NCI-H128 (cell line): ENCODE measurements at regions not wholly inside any gene's neighbourhood (a gene's known extent, or its start where the extent isn't known, plus 50 kb on each side); places are given as distances from the start of the nearest gene placed in this dataset.

Experiments
- DNase-seq: peaks from one replicate; lab custom pipeline; 2025; ENCODE audit not compliant: unreplicated experiment; lab: John Stamatoyannopoulos, UW

DNA sequence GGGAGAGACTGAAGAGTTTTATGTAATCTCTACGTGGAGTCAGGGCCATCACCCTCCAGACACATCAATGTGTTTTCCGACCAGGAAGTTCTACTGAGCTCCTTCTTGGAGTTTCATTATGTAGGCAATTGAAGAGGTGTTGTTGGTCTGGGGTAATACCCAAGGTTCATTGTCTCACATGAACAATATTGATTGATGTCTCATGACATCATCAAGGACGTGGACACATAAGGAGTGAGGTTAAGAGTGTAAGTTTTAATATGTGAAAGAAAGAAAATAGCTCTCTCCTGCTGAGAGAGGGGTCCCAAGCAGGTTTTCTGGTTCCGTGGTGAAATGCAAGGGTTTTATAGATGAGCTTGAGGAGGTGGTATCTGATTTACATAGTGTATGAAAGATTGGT is 280.7 kb upstream of the MIR17HG start:
- no peak for DNase-seq

GRCh38 chr13:91072486-91072885 is 275.0 kb upstream of the MIR17HG start:
- DNase-seq = no peak

DNA sequence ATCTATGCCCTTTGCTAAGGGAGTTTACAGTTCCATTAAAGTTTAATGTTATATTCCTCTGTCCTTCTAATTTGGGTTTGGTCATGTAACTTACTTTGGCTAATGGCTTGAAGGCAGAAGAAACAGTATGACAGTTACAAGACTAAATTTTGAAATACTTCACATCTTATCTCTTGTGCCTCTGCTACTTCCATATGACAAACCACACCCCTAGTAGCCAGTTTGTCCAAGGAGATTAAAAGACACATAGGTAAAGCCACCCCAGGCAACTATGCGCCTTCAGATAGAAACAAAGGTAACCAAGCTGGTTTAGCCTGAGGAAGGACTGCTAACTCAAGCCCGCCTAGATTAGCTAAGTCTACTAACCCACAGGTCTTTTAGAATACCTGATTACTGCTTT is 273.4 kb upstream of the MIR17HG start:
- no peak for DNase-seq

- DNase-seq = no peak
These were observed 270.7 kb upstream of the MIR17HG start for GRCh38 chr13:91076830-91077229.

DNA sequence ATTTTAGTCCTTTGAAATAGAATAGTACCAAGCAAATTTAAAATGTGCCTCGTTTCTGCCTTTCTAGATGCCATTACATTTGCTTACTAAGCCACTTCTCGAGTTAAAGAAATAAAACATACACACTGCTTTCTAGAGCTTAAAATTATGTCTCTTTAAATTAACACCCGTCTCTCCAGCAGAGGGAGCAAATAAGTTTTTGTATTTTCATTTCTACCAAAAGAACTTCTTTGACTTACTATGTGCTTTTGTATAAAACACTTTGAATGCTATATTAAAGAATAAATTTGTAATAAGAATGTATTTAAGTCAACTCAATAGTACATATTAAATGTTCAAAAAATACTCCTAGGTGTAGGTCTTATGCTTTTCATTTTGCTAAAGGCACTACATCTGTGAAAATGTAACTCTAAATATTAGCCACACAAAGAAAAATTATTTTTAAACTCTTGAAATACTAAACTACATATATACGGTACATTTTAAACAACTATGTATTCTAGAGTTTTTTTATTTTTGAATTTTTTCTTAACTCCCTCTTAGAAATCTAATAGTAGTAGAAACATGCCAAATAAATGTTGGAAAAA is 269.3 kb upstream of the MIR17HG start:
- DNase-seq = no peak

- DNase-seq = no peak
These were observed 268.3 kb upstream of the MIR17HG start for GRCh38 chr13:91079176-91079575.

DNA sequence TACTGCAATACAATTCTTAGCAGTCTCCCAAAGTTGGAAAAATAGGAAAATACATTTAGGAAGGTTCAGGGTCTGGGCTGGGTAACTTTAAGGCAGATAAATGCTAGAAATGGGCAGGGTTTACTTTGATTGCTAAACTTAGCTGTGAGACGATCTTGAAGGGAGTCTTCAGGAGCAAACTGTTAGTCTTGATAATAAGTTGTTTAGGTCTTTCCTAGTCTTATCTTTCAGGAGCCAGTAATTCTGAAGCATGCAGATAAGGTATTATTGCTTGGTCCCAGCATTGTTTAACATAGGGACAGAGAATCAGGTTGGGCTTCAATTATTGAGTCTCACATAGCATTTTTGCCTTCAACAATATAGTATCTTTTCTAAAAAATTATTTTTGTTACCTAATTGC is 262.4 kb upstream of the MIR17HG start:
- no peak for DNase-seq

- no peak for DNase-seq
These were observed 260.4 kb upstream of the MIR17HG start for GRCh38 chr13:91086936-91087716.

GRCh38 chr13:91097269-91097668 is 250.2 kb upstream of the MIR17HG start:
- no peak for DNase-seq

DNA sequence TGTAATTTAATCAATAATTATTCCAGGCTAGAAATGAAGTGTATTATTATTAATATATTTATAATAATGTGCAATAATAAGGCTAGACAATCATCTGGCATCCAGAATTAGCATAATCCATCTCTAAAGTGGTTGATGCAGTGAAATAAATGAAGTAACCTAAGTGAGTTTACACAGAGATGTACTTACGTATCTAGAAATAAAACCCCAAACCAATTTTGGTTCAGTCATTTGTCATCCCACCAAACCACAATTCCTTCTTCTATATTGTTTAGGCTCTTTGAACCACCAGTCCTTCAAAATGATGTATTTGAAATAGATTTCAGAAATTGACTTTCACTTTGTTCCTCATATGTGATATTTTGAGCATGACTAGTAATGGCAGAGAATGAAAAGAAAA is 247.6 kb upstream of the MIR17HG start:
- DNase-seq = no peak

GRCh38 chr13:91100944-91101343 is 246.5 kb upstream of the MIR17HG start:
- no peak for DNase-seq

DNA sequence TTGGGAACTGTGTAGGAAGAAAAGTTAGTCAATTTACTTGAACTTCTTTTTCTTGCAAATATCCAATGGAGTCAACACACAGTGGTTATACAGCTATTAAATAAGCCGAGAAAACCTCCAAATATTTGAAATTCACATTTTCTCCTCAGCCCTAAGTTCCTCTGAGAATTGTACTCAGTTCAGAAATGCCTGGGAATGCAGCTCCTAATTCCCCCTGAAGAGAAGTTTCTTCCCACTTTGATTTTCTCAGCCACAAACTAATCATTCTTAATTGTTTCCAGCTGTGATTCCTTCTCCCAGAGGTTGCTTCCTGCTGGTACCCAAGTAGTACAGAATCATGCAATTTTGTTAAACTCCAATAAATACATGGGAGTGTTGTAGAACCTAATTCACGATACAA is 246.1 kb upstream of the MIR17HG start:
- no peak for DNase-seq

GRCh38 chr13:91105270-91105669 is 242.2 kb upstream of the MIR17HG start:
- DNase-seq = no peak

GRCh38 chr13:91106565-91106964 is 240.9 kb upstream of the MIR17HG start:
- no peak for DNase-seq

GRCh38 chr13:91108315-91108714 is 239.2 kb upstream of the MIR17HG start:
- DNase-seq = no peak

DNA sequence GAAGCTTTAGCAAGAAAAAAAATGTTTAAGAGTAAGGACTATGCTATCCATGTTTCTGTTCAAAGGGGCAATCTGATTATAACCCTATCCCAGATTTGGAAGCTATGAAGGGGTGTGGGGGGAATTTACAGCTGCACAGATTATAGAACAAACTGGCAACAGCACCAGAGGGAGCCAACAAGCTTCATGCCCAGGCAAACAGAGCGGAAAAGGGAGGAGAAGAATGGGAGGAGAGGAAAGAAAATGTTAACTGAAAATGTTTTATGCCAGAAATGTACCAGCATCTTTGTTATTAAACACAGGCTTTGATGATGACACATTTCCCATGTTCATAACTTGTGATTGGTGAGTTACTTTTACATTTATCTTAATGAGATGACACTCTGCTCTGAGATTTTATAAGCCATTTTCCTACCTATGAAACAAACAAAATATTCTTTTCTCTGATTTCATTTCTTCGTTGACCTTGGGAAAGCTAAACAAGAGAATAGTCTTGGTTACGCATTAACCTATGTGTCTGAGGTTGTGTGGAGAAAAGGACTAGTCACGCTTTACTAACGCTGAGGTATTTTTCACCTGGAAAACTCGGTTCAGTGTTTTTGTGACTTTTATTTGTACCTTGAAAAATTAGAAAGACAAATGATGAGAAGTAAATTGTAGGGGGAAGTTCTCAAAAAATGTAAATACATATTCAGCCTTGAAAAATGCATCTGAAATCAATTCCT is 235.8 kb upstream of the MIR17HG start:
- no peak for DNase-seq

GRCh38 chr13:91112201-91112923 is 235.1 kb upstream of the MIR17HG start:
- DNase-seq = no peak

GRCh38 chr13:91112924-91113277 is 234.6 kb upstream of the MIR17HG start:
- no peak for DNase-seq

- DNase-seq = no peak
These were observed 231.7 kb upstream of the MIR17HG start for GRCh38 chr13:91115776-91116175.

DNA sequence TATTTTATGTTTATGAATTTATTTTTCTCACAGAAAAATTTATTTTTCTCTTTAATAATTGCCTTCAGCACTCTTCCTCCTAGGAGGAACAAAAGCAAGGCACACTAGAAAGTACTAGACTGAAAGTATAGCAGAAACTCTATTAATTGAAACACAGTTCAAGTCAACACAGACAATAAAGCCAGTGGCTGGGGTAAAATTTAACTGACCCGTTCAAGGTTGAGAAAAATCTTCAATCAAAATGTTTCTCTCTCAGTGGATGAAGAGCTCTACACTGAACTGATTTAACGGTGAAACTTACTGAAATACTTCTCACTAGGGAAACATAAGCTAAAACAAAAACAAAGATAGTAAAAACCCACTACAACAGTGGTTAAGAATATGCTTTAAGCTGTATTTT is 230.1 kb upstream of the MIR17HG start:
- no peak for DNase-seq

DNA sequence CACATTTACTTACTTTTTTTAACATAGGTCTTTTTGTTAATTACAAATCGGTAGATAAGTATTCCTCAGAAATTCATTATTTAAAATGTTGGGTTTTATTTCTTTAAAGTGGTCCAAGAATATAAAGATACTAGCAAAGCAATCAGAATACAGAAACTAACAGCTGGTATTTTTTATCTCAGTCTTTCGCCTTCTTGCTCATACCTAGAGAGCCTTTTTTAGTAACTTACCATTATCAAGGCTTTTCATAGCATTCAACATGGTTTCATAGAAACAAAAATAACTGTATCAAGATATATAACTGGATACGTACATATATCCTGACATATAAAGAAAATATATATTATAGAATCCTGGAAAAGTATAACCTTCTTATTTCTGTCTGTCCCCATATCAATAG is 227.8 kb upstream of the MIR17HG start:
- DNase-seq = no peak

GRCh38 chr13:91122766-91123165 is 224.7 kb upstream of the MIR17HG start:
- no peak for DNase-seq
